H9 (cell line): ENCODE measurements at regions not wholly inside any gene's neighbourhood (a gene's known extent, or its start where the extent isn't known, plus 50 kb on each side); places are given as distances from the start of the nearest gene placed in this dataset.

Experiments used
- DNase-seq: peaks from one replicate; pipeline ENCODE4 v3.0.0-alpha.2; 2017
- H2AFZ ChIP-seq: one replicate; pipeline ENCODE4 v1.6.1; 2013; ENCODE audit warnings: mild to moderate bottlenecking, low read length, control low read depth, moderate library complexity
- H2AK5ac ChIP-seq: 2 replicates; pipeline ENCODE4 v1.6.1; 2013; ENCODE audit warnings: low read length, control low read depth, mixed read lengths; ENCODE audit not compliant: insufficient read length
- H2BK120ac ChIP-seq: one replicate; pipeline ENCODE4 v1.6.1; 2013; ENCODE audit warnings: low read depth, mild to moderate bottlenecking, low read length, control low read depth, inconsistent platforms; ENCODE audit not compliant: poor library complexity, severe bottlenecking
- H2BK12ac ChIP-seq: 2 replicates; pipeline ENCODE4 v1.6.1; 2013; ENCODE audit warnings: low read length, control low read depth, mixed read lengths, low read depth; ENCODE audit not compliant: insufficient read length
- H2BK15ac ChIP-seq: 2 replicates; pipeline ENCODE4 v1.6.1; 2013; ENCODE audit warnings: low read depth, low read length, control low read depth
- H2BK20ac ChIP-seq: one replicate; pipeline ENCODE4 v1.6.1; 2013; ENCODE audit warnings: low read depth, mild to moderate bottlenecking, low read length, control low read depth, inconsistent platforms; ENCODE audit not compliant: poor library complexity, severe bottlenecking
- H2BK5ac ChIP-seq: 2 replicates; pipeline ENCODE4 v1.6.1; 2013; ENCODE audit warnings: low read length, control low read depth, mixed read lengths; ENCODE audit not compliant: insufficient read length
- H3K14ac ChIP-seq: 2 replicates; pipeline ENCODE4 v1.6.1; 2013; ENCODE audit warnings: low read length, control low read depth; ENCODE audit not compliant: insufficient read depth
- H3K18ac ChIP-seq: 2 replicates; pipeline ENCODE4 v1.6.1; 2013; ENCODE audit warnings: low read depth, mild to moderate bottlenecking, mixed read lengths, low read length, control low read depth; ENCODE audit not compliant: insufficient read length
- H3K23ac ChIP-seq: 2 replicates; pipeline ENCODE4 v1.6.1; 2013; ENCODE audit warnings: low read length, control low read depth, mixed read lengths, low read depth; ENCODE audit not compliant: insufficient read length
- H3K23me2 ChIP-seq: 2 replicates; pipeline ENCODE4 v1.6.1; 2013; ENCODE audit warnings: low read depth, mild to moderate bottlenecking, mixed read lengths, low read length, control low read depth; ENCODE audit not compliant: insufficient read length, poor library complexity, severe bottlenecking
- H3K27ac ChIP-seq: 2 replicates; pipeline ENCODE4 v1.5.1; 2013; ENCODE audit warnings: low read length, control low read depth, mixed read lengths, low read depth; ENCODE audit not compliant: insufficient read length
- H3K27me3 ChIP-seq: 2 replicates; pipeline ENCODE4 v1.6.1; 2013; ENCODE audit warnings: low read length, control low read depth, inconsistent platforms; ENCODE audit not compliant: insufficient read depth
- H3K4ac ChIP-seq: 2 replicates; pipeline ENCODE4 v1.6.1; 2013; ENCODE audit warnings: low read depth, mild to moderate bottlenecking, control low read depth, inconsistent platforms, low read length, moderate library complexity
- H3K4me1 ChIP-seq: 2 replicates; pipeline ENCODE4 v1.6.1; 2013; ENCODE audit warnings: low read length, control low read depth, inconsistent platforms; ENCODE audit not compliant: insufficient read depth
- H3K4me2 ChIP-seq: 2 replicates; pipeline ENCODE4 v1.6.1; 2013; ENCODE audit warnings: low read length, control low read depth, mixed read lengths; ENCODE audit not compliant: insufficient read length, insufficient read depth
- H3K56ac ChIP-seq: 2 replicates; pipeline ENCODE4 v1.6.1; 2013; ENCODE audit warnings: low read depth, mild to moderate bottlenecking, mixed read lengths, low read length, control low read depth; ENCODE audit not compliant: insufficient read length
- H3K79me1 ChIP-seq: 2 replicates; pipeline ENCODE4 v1.6.1; 2013; ENCODE audit warnings: low read depth, mild to moderate bottlenecking, moderate library complexity, low read length, control low read depth, inconsistent platforms; ENCODE audit not compliant: insufficient read depth, poor library complexity, severe bottlenecking
- H3K79me2 ChIP-seq: 2 replicates; pipeline ENCODE4 v1.6.1; 2013; ENCODE audit warnings: low read length, control low read depth, inconsistent platforms; ENCODE audit not compliant: insufficient read depth
- H3K9ac ChIP-seq: 2 replicates; pipeline ENCODE4 v1.6.1; 2013; ENCODE audit warnings: low read length, control low read depth, mixed read lengths; ENCODE audit not compliant: insufficient read length; ENCODE audit errors: extremely low read depth
- H3K9me3 ChIP-seq: one replicate; pipeline ENCODE4 v1.6.1; 2013; ENCODE audit warnings: low read depth, low read length, inconsistent platforms; ENCODE audit not compliant: control insufficient read depth
- H3T11ph ChIP-seq: one replicate; pipeline ENCODE4 v1.6.1; 2013; ENCODE audit warnings: mild to moderate bottlenecking, low read length, control low read depth, inconsistent platforms
- H4K20me1 ChIP-seq: one replicate; pipeline ENCODE4 v1.6.1; 2013; ENCODE audit not compliant: control insufficient read depth, insufficient read length, insufficient read depth
- H4K5ac ChIP-seq: 2 replicates; pipeline ENCODE4 v1.6.1; 2013; ENCODE audit warnings: low read depth, mild to moderate bottlenecking, mixed read lengths, low read length, control low read depth; ENCODE audit not compliant: insufficient read length
- H4K8ac ChIP-seq: replicated peaks from 2 replicates; pipeline ENCODE4 v1.6.1; 2013; ENCODE audit warnings: low read length, control low read depth, mixed read lengths, low read depth; ENCODE audit not compliant: insufficient read length
- H4K91ac ChIP-seq: 2 replicates; pipeline ENCODE4 v1.6.1; 2013; ENCODE audit warnings: low read depth, mild to moderate bottlenecking, moderate library complexity, mixed read lengths, low read length, control low read depth; ENCODE audit not compliant: insufficient read length
- H3K27ac Mint-ChIP-seq, 3 experiments: 2 replicates in 2 of 3; 3 replicates in 1 of 3; pipeline ENCODE4 v1.8.0; 2020 to 2021; ENCODE audit warnings: mixed read lengths in 3 of 3, mild to moderate bottlenecking in 1 of 3, moderate library complexity in 1 of 3
- H3K27me3 Mint-ChIP-seq: 2 replicates; pipeline ENCODE4 v1.8.0; 2021; ENCODE audit warnings: low read depth, mild to moderate bottlenecking, moderate library complexity, mixed read lengths
- H3K36me3 Mint-ChIP-seq, 3 experiments: 2 replicates in 2 of 3; 3 replicates in 1 of 3; pipeline ENCODE4 v1.8.0; 2020 to 2021; ENCODE audit warnings: low read depth in 3 of 3, mixed read lengths in 3 of 3; ENCODE audit not compliant: insufficient read depth in 1 of 3
- H3K4me1 Mint-ChIP-seq, 2 experiments: 2 replicates each; pipeline ENCODE4 v1.8.0; 2020; ENCODE audit warnings: mixed read lengths in 2 of 2
- H3K4me3 Mint-ChIP-seq, 2 experiments: 2 replicates in 1 of 2; 3 replicates in 1 of 2; pipeline ENCODE4 v1.8.0; 2020 to 2021; ENCODE audit warnings: mild to moderate bottlenecking in 2 of 2, mixed read lengths in 2 of 2, moderate library complexity in 1 of 2
- H3K9me3 Mint-ChIP-seq, 2 experiments: 2 replicates in 1 of 2; 3 replicates in 1 of 2; pipeline ENCODE4 v1.8.0; 2020; ENCODE audit warnings: mild to moderate bottlenecking in 2 of 2, mixed read lengths in 2 of 2, moderate library complexity in 1 of 2
- CTCF ChIP-seq: fragments of 200-600 bp; sonication (generic); conservative IDR thresholded peaks from 3 replicates; pipeline ENCODE4 v1.8.0; 2021; ENCODE audit warnings: antibody characterized with exemption, mild to moderate bottlenecking
- WGBS: extraction: QIAGEN DNeasy Blood & Tissue Kit; methylation state at CpG from one replicate; pipeline ENCODE4 v1.1.7; 2013; ENCODE audit warnings: missing lambda C conversion rate, low lambda C conversion rate, mixed read lengths; ENCODE audit not compliant: insufficient read length; ENCODE audit errors: extremely low coverage; 5-methylcytosine and 5-hydroxymethylcytosine counted together

- H3K4ac ChIP-seq = no peak overlapping the region
- no peaks in the 10 kb centered on the region for H3K27me3 ChIP-seq
- no peaks in the 10 kb centered on the region for H3K4me1 Mint-ChIP-seq
These were observed 243.9 kb upstream of the GRIA3 start for GRCh38 chrX:122940199-122940598.

More at GRCh38 chrX:122940199-122940598, 243.9 kb upstream of the GRIA3 start:
- H2AK5ac ChIP-seq = no peak overlapping the region
- H4K5ac ChIP-seq = no peak overlapping the region
- H4K91ac ChIP-seq = no peak overlapping the region
- H4K20me1 ChIP-seq = no peaks in the 10 kb centered on the region
- no peak overlapping the region for H3T11ph ChIP-seq
- Mint-ChIP-seq H3K27me3 (no peaks in the 10 kb centered on the region), H3K4me3 (no peak overlapping the region), H3K36me3 (peaks cover 0 to 7% (median 0%) of the 10 kb centered on the region in 3 experiments; a peak in 1 of 7 replicates), H3K9me3 (peaks cover 12 to 51% of the 10 kb centered on the region in 2 experiments; a peak in 4 of 5 replicates), H3K27ac (no peak overlapping the region)
- H3K9ac ChIP-seq = no peak overlapping the region
- H3K79me1 ChIP-seq = no peaks in the 10 kb centered on the region
- no peaks in the 10 kb centered on the region for H3K79me2 ChIP-seq
- no peak overlapping the region for H2BK120ac ChIP-seq
- no peak overlapping the region for H2BK20ac ChIP-seq
- no CpG with 5 or more reads among the region's 1 CpG for WGBS
- no peak overlapping the region for H3K56ac ChIP-seq
- H3K4me2 ChIP-seq = no peak overlapping the region
- peaks cover 16% of the 10 kb centered on the region for H3K9me3 ChIP-seq
- no peak overlapping the region for H2BK15ac ChIP-seq
- no peak for DNase-seq
- no peak overlapping the region for H2AFZ ChIP-seq
- no peak overlapping the region for H2BK12ac ChIP-seq
- no peak overlapping the region for H2BK5ac ChIP-seq
- no peak overlapping the region for H3K14ac ChIP-seq
- no peaks in the 10 kb centered on the region for H3K23me2 ChIP-seq
- no peak for TF ChIP-seq CTCF
- H3K27ac ChIP-seq = no peak overlapping the region
- H4K8ac ChIP-seq = no peak overlapping the region
- no peak overlapping the region for H3K23ac ChIP-seq
- no peaks in the 10 kb centered on the region for H3K4me1 ChIP-seq
- H3K18ac ChIP-seq = no peak overlapping the region
